ENCODE measurements at regions not wholly inside any gene's neighbourhood (a gene's known extent, or its start where the extent isn't known, plus 50 kb on each side); places are given as distances from the start of the nearest gene placed in this dataset.

GRCh38 chr17:53900951-53901350 lies 78.2 kb downstream of the KIF2B start:
- TF ChIP-seq BHLHE40 (IDR thresholded peaks at IDR 0.05; ENCODE audit: low read depth, low read length) (no peak), CEBPB (IDR thresholded peaks at IDR 0.05; ENCODE audit: low read depth, low read length) (no peak), RCOR1 (IDR thresholded peaks at IDR 0.05; ENCODE audit: insufficient replicate concordance, low read length) (no peak), USF2 (IDR thresholded peaks at IDR 0.05; ENCODE audit: low read depth, low read length) (no peak), RFX5 (IDR thresholded peaks at IDR 0.05; ENCODE audit: low read depth, low read length) (no peak), MXI1 (IDR thresholded peaks at IDR 0.05; ENCODE audit: borderline replicate concordance, low read depth, low read length) (no peak), CHD1 (IDR thresholded peaks at IDR 0.05; ENCODE audit: low read depth, low read length) (no peak), ELK1 (IDR thresholded peaks at IDR 0.05; ENCODE audit: borderline replicate concordance, low read depth, low read length) (no peak), SMC3 (IDR thresholded peaks at IDR 0.05; ENCODE audit: low read depth, low read length) (no peak), RAD21 (IDR thresholded peaks at IDR 0.05; ENCODE audit: low read length) (no peak), POLR2A (IDR thresholded peaks at IDR 0.05; ENCODE audit: low read depth, low read length) (no peak), MAFK (IDR thresholded peaks at IDR 0.05; ENCODE audit: low read depth, low read length) (no peak), MAZ (IDR thresholded peaks at IDR 0.05; ENCODE audit: borderline replicate concordance, low read depth, low read length) (no peak), CTCF (conservative IDR thresholded peaks at IDR 0.05; ENCODE audit: low read depth, low read length) (no peak), NFE2L2 (IDR thresholded peaks at IDR 0.05; ENCODE audit: low read depth, low read length) (no peak), FOS (IDR thresholded peaks at IDR 0.05; ENCODE audit: low read depth, low read length) (no peak)
- Histone ChIP-seq H3K4me3 (ENCODE audit: insufficient read depth, low read depth, low read length) (no peak overlapping the region), H2BK120ac (ENCODE audit: low read depth, low read length) (no peak overlapping the region), H3K9ac (ENCODE audit: low read depth, low read length) (no peak overlapping the region), H2AK9ac (replicated peaks; ENCODE audit: low read depth, low read length, poor library complexity) (no peak overlapping the region), H3K4me1 (ENCODE audit: control insufficient read depth, insufficient read depth, low read length) (no peaks in the 10 kb centered on the region), H3K36me3 (ENCODE audit: control insufficient read depth, insufficient read depth, low read length) (no peaks in the 10 kb centered on the region), H3K27ac (ENCODE audit: insufficient read depth, low read length) (no peak overlapping the region), H3K18ac (ENCODE audit: low read depth, low read length) (no peak overlapping the region), H3K14ac (replicated peaks; ENCODE audit: low read depth, low read length) (no peak overlapping the region), H2AK5ac (ENCODE audit: low read depth, low read length) (no peak overlapping the region), H2AFZ (replicated peaks; ENCODE audit: low read length, poor library complexity) (no peak overlapping the region), H3K9me1 (ENCODE audit: insufficient read depth, low read length) (no peaks in the 10 kb centered on the region), H3K79me1 (ENCODE audit: low read depth in 1 of 2, low read length in 2 of 2) (no peaks in the 10 kb centered on the region), H4K91ac (ENCODE audit: insufficient read depth, low read depth, low read length) (no peak overlapping the region), H3K23ac (ENCODE audit: low read depth, low read length) (no peak overlapping the region), H3K4ac (ENCODE audit: low read depth, low read length) (no peak overlapping the region), H4K8ac (ENCODE audit: low read depth in 2 of 2, low read length in 2 of 2) (no peak overlapping the region), H2BK20ac (ENCODE audit: low read depth, low read length) (no peak overlapping the region), H3K27me3 (ENCODE audit: control insufficient read depth, insufficient read depth, low read length) (no peaks in the 10 kb centered on the region), H3K4me2 (ENCODE audit: low read depth, low read length) (no peak overlapping the region), H4K20me1 (ENCODE audit: insufficient read depth, low read length) (no peaks in the 10 kb centered on the region), H2BK5ac (ENCODE audit: low read depth, low read length, poor library complexity, severe bottlenecking) (no peak overlapping the region), H2BK15ac (ENCODE audit: low read depth, low read length) (no peak overlapping the region), H4K5ac (ENCODE audit: low read depth, low read length) (no peak overlapping the region), H3K56ac (ENCODE audit: extremely low read depth, insufficient read depth, low read length) (no peak overlapping the region), H3K9me3 (ENCODE audit: control insufficient read depth, insufficient read depth, low read length) (no peaks in the 10 kb centered on the region; the same call in 1 of the 2 replicates)
- no peak for ATAC-seq (ENCODE audit: low read depth)
- in situ Hi-C loops (cut with MboI; ENCODE audit: low sequenced_read_pairs) (no loop called here), dilution Hi-C loops (cut with HindIII; ENCODE audit: low sequenced_read_pairs, unreplicated experiment) (no loop called here), intact Hi-C loops (cut with micrococcal nuclease) (no loop called here)
- CTCF ChIA-PET, result no interaction called here
- BruUV-seq (replicated peaks), result no TSS peak
- POLR2A ChIA-PET (ENCODE audit: unreplicated experiment), result no interaction called here
- no peak for DNase-seq
- WGBS, 2 experiments (ENCODE audit: extremely low coverage in 2 of 2, insufficient read length in 1 of 2), result no CpG with 5 or more reads among the region's 1 CpG

Measured in IMR-90 (cell line).